ENCODE measurements at regions not wholly inside any gene's neighbourhood (a gene's known extent, or its start where the extent isn't known, plus 50 kb on each side); places are given as distances from the start of the nearest gene placed in this dataset.
"Not testable (repeated sequence)": the region's sequence is repeated elsewhere in the genome, so short reads cannot be mapped to it uniquely, and the experiment has no call there.

DNA sequence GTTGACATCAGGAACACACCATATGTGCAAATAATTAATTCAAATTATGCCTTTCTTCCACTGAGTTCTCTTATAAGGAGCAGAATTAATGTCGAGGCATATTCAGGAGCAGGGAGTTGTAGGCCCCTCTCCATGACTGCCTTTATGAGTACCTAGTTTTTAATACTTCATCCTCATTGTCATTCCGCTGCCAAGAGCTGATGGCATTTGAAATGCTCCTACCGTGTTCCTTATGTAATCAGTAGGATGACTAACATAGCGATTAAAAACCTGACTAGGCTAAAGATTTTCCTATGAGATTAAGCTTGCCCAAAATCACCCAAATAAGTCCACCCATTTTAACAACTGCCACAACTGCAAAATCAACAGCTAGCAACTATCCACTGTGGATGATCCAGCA, 220.6 kb downstream of the DHX15 start:
- no peak for DNase-seq

DNA sequence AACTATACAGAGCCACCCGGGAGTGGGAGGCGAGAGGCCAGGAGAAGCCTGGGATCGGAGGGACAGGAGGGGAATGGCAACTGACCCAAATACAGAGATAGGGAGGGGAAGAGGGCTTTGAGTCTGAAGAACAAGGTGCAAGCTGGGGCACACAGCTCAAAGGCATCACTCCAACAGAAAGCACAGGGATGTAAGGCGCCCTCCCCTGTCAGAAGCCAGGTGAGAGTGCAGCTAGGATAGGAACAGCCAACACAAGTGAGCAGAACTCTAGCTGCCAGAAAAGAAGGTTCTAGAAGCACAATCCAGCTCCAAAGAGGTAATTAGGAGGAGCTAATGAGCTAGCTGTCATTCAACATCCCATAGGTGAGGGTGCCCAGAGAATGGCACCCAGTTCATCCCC, 232.2 kb downstream of the DHX15 start:
- DNase-seq, result no peak

DNA sequence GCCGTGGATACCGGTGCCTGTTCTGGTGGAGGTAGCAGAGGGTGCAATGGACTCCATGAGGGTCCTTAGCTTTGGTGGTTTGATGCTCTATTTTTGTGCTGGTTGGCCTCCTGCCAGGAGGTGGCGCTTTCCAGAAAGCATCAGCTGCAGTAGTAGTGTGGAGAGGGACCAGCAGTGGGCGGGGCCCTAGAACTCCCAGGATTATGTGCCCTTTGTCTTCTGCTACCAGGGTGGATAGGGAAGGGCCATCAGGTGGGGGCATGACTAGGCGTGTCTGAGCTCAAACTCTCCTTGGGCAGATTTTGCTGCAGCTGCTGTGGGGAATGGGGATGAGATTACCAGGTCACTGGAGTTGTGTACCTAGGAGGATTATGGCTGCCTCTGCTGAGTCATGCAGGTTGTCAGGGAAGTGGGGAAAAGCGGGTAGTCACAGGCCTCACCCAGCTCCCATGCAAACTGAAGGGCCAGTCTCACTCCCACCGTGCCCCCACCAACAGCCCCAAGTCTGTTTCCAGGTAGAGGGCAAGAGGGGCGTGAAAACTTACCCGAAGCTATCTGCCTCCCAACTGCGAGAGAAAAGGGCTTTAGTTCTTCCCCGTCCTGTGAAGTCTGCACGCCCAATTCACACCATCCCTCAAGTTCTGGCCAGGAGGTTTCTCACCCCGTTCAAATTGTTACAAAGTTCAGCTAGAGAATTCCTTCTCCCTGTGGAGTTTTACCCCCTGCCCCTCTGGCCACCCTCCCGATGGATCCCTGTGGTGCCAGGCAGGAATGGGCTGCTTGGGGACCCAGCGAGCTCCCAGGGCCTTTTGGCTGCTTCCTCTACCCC, 235.0 kb downstream of the DHX15 start:
- not testable (repeated sequence) for DNase-seq

DNA sequence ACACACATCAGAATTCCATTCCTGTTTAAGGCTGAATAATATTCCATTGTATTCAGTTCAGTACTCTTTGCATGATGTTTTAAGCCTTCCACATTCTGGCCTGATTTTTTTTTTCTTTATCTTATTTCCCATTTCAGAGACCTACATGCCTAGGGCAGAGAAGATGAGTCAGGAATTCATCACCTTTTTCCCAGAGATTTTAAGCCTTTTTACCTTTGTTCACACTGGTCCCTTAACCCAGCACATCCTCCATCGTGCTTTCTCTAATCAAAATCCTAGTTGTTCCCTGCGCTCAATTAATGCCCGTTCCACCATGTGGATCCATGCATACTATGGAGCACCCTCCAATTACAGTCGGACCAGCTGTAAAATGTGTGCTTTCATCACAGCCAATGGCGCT, 245.1 kb downstream of the DHX15 start:
- DNase-seq, result no peak

DNA sequence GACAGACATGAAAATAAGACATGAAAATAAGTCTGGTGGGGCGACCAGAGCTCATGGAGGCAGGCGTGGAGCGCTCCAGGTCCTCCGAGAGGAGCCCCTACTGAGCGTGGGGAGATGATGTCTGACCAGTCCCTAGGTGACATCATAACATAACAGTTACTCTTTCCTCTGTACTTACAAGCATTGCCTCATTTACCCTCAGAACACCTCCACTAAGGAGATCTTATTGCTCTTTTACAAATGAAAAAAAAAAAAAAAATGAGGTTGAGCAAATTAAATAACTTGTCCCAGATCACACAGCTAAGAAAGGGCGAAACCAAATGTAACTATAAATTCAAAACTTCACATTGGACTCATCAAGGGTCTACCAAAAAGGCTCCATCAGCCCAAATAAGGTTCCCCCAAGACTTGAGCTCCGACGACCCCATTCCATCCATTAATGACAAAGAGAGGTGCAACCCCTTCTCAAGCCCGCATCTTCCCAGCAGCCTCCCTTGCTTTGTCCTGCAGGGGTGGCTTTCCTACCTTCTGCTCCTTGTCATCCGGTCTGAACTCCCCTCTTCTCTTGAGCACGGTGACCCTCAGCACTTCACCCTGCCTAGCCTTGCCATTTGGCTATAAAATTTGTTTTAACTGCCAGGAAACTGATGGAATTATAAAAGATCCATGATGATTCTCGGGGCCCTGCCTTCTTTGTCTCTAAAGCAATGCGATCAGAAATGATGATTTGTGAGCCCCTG, 246.7 kb downstream of the DHX15 start:
- no peak for DNase-seq

DNA sequence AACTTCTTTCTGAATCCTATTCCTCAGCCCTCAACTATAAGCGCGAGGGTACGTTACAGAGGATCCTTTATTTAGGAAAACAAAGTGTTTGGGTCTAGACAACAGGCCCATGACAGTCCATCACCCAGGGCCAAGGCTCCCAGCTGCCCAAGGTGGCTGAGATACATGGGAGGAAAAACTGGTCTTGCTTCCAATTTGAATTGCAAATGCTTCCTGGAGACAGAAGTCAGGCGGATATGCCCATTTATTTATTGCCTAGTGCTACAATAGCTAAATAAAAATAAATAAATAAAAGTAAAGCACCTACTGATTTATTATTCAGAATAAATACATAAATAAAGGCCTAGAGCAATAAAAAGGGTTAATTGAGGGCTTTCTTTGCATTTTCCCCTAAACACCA, 248.7 kb downstream of the DHX15 start:
- no peak for DNase-seq

DNA sequence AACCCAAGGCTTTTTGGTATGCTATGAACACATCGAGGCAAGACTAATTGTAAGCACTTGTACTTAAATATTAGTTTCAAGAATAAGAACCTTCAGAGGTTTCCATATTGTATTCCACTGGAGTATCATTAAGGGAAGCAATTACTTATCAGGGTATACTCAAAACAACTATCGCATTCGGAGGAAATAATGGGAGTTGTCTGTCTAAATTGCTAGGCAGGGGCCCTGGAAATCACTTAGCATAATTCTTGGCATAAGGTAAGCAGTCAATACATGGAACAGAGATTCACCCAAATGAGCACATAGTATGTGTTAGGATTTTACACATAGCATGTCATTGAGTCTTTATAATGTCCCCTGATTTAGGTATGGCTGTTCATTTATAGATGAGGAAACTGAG, 249.4 kb downstream of the DHX15 start:
- no peak for DNase-seq

DNA sequence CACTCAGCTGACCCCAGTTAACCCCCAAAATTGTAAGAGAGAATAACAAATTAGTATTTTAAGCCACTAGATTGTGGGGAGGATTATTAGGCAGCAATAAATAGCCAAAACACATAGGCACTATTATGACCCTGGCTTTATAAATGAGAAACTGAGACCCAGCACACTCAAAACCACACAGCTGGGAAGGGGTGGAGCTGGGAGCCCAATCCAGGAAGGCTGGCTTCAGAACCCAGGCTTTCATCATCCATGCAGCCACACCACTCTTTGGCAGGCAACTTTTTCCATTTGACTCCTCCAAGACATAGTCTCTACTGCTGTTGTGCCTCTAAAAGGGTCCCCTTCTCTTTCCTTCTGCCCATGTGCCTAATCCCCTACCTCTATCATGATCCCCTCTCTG, 253.8 kb downstream of the DHX15 start:
- no peak for DNase-seq

DNA sequence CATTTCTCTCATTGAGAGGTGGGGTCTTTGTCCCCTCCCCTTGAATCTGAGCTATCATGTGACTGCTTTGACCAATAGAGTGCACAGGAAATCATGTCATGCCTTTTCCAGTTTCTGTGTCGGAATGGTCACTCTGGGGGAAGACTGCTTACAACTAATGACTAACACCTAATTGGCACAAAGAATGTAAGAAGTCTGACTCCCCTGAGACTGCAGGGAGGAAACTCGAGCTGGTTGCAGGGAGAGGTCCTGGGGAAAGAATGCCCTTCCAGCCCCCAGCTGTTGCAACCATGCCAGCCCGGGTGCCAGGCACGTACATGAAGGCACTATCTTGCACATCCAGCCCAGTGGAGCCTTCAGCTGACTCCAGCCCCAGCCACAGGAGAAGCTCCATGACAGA, 254.2 kb downstream of the DHX15 start:
- DNase-seq, result no peak

DNA sequence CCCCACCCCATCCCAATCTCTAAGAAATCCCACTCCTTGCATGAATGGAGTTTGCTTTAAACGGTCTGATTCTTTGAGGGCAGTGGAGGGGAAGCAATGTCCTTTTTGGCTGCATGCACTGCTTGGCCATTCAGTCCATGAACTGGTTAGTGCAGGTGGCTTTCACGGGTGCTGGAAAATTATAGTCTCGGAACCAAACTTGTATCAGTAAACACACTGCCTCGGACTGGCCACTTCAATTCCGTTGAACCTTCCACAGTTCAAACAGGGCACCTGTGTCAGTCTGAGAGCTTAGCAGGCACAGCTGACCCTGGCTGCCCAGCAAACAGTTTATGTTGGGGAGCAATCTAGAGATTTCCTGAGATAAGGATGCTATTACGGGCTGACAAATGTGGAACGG, 255.6 kb downstream of the DHX15 start:
- no peak for DNase-seq

DNA sequence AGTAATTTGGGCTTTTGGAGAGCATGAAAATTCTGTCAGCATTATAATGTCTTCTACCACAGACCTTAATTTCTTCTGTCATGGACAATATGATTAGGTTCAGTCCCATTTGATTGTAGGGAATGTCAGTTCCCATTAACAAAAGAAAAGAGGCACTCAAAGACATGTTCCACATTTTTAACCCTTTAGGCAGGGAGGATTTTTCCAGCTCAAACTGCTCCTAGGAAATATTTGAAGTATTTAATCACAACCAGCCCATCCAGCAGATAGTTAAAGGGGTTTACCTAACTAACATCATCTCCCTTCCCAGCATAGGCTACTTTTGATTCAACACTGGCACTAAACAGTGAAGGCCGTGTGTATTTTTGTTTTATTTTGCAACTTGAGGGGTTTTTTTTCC, 256.0 kb downstream of the DHX15 start:
- DNase-seq, result no peak

DNA sequence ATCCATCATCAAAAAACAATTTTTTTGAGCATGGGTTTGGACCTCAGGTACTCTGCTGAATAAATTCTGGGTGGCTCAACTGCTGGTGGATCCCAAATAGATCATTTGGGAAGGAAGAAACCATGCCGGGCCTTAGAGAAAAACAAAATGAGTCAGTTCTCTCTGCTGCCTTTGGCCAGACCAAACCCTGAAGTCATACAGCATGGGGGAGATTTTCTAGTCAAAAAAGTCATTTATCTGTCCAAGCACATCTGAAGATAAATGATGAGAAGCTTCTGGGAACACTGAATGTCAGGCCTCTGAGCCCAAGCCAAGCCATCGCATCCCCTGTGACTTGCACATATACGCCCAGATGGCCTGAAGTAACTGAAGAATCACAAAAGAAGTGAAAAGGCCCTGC, 261.4 kb downstream of the DHX15 start:
- no peak for DNase-seq

DNA sequence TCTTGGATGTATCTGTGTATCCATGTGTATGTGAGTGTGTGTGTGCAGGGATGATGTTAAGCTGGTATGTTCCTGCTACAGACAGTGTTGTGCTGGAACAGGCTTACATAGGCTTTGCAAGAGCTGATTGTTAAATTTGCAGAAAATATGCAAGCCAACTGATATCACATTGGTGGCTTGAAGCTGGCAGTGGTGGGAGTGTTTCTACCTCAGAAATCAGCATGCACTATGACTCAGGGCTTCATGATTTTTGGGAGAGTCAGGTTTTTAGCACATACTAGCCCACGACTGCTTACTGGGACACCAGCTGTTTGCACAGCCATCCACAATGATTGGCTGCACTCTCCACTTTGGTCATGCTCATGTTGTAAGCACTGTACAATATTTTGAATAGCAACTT, 261.8 kb downstream of the DHX15 start:
- DNase-seq, result no peak

DNA sequence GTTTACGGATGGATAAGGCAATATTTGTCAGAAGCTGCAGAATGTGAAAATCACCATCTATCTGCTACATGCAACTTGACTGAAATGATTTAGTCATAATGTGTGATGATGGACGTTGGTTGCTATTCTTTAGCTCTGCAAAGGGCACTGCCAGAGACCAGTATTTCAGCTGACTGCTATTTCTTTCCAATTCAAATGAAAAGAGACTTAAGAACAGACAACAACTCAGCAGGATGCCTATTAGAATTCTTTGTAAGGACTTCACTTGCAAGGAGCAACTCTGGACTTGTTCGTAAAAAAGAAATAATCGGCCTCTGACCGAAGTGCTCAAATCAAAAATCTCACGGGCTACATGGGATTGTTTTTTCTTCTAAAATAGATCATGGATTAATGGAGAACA, 262.7 kb downstream of the DHX15 start:
- DNase-seq, result no peak

DNA sequence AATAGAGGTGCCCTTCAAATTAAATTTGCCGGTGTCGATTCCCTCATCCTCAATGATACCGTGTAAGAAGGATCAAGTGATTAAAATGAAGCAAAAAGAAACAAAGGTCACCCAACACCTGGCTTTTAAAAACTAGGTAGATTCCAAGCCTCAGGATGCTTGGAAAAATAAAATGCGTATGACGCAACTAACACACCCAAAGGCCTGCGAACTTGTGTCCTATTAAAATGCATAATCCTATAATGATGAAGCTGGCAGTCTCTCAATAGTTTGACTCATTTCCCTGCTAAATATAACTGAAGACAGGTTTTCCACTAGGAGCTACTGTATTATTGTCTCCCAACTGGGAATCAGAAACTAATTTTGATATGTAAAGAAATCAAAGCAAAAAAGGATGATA, 263.2 kb downstream of the DHX15 start:
- no peak for DNase-seq

DNA sequence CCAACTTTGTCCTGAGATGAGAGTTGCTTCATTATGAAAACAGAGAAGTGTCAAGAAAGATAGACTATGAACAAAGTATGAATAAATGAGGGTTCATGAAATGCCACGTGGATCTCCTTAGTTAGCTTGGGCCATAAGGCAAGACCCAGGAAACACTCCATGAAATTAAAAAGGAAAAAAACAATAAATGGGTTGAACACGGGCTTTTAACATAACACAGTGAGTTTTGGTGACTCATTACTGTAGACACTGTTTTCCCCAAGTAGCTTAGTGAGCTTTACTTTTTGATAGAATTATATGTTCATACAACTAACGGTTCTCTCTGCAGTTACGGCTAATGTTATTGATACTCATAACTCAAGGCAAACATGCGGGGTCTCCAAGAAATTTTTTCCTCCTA, 265.0 kb downstream of the DHX15 start:
- no peak for DNase-seq

DNA sequence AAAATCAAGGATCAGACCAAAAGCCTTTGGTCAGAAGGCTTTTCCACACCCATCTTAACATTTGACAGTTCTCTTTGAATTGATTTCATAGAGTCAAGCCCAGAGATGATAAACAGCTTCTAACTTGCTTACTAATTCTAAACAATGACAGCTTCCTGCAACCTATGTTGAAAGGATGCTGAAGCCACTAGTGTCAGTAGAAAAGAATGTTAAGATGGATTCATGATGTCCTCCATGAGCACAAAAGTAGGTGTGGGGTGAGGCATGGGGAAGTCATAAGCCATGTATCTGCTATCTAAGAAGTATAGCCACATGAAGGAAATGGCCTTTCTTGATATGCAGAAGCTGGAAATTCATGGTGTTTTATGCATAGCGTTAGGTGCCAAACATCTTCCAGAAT, 269.3 kb downstream of the DHX15 start:
- no peak for DNase-seq

DNA sequence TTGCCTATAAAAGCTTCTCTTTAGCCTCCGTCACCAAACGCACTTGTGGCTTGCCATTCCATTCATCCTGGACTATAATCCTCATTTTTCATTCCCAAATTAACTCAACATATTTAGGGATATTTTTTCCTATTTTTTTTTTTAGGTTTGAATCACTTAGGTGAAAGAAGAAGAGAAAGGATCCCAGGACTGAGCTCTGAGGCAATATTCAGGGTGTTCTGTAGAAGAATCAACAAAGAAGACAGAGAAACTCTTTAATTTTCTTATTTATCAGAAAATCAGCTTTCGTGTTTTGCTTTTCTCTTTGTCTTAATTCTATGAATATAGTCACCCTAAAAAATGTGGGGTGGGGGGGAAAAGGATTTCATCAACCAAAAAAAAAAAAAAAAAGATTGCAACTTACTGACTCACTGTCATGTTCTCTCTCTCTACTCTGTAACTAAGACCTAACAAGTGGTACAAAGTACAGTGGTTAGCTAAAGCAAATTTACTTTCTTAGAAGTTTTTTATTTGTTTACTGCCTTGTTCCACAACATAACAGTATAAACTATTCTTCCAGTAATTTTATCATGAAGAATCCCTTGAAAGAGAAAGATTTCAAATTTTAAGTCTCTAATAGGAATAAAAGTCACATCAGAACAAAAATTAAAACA, 272.0 kb downstream of the DHX15 start:
- no peak for DNase-seq

DNA sequence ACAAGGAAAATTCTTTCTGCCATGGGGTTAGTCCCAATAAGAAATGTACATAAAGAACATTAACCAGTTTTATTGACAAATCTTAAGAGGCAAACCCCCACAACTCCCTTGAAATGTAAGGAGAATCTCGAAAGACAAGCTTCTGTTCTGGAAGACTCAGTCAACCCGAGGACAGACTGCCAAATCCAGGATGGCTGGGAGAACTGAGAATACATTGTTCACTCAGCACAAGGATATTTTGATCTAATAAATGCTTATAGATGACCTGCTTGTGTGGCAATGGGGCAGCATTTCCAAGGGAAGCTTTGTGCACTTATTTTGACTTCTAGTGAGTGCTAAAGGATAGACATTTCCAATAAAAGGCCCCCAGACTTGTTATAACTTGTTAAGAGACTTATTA, 280.4 kb downstream of the DHX15 start:
- no peak for DNase-seq

DNA sequence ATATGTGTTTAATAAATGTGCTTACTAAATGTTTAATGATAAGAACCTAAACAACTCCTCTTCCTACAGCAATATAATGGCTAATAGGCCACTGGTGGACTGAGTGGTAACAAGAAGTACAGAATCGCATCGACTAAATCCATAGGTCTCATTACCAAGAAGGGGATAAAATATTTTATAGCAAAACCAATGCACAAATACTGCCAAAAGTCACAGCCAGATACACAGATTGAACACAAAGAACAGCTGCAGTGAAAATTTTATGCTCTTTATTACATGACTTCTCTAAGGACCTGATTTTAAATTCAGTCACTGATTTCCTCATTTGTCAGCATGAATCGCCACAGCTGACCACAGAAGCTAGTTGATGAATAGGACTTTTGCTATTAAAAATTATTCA, 285.4 kb downstream of the DHX15 start:
- no peak for DNase-seq

DNA sequence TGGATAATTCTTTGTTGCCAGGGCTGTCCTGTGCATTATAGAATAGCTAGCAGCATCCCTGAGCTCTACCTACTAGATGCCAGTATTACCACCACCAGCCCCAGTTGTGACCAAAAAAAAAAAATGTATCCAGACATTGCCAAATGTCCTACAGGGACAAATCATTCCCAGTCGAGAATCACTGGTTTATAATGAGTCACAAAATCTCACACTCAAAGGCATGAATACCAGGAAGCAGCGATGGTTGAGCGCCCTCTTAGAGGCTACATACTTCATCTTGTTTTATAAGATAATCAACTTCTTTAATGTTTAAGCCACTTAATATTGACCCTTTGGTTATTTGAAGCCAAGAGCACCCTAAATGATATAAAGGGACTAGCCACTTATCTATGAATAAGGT, 297.3 kb downstream of the DHX15 start:
- DNase-seq, result no peak

DNA sequence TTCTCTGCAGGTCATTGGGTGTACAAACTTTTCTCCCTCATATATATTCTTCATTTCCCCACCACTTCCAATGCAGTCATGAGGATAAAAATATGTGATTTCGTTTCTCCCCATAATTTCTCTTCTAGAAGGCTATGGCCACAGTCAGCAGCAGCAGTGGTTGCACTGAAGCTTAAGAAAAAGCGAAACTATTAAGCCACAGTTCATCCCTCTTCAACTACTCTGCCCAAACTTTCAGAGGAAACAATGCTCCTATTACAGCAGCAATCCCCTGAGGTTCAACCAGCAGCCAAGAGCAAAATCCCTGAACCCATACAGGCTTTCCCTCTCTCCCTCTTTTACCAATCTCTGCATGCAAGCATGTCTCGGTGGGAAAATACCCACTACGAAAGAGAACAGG, 298.6 kb downstream of the DHX15 start:
- DNase-seq, result no peak

DNA sequence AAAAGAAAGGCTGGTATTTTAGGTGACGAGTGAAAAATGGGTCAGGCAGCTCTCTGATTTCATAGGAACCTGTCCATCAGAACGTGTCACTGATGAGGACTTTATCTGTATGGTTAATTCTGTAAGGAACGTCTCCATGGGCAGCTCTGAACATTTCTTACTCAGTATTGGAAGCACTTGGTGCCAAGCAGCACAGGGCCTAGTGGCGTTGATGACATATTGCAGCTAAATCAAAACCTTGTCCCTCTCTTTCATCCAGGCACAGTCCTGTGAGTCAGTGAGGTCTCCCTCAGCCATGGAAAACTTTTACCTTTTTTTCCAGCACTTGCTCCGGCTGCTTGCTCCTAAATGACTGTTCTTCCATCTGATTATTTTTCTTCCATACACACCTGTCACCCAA, 301.9 kb downstream of the DHX15 start:
- no peak for DNase-seq

DNA sequence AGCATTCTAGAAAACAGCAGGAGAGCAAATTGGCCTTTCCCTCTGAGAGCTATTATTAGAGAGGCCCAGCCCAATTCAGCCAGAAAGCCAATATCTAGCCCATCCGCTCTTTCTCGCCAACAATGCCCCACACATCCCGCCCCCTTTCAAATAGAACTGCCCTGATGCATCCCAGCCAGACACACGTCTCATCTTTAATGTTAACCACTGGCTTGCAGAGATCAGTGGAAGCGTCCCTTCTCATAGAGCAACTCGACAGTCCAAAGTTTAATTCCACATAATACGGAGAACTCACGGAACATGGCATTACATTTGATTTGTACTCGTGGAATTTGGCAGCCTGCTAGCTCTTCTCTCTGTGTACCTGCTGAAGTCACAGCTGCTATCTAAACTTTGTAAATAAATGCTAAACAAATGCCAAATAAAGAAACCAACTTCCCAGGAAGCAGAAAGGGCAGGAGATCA, 304.4 kb downstream of the DHX15 start:
- DNase-seq, result no peak

Data from stimulated activated CD4-positive, alpha-beta T cell treated with anti-CD3 and anti-CD28 coated beads, Interleukin-15, amount 100 ng/mL, for 24 hours (primary cell).